GM23338 (cell line): ENCODE measurements at regions not wholly inside any gene's neighbourhood (a gene's known extent, or its start where the extent isn't known, plus 50 kb on each side); places are given as distances from the start of the nearest gene placed in this dataset.

ENCODE experiments used
- CREB1 ChIP-seq: fragments of 250-450 bp; sonication (Bioruptor Pico); IDR thresholded peaks from 2 replicates; pipeline ENCODE4 v1.5.0; 2020; ENCODE audit warnings: low read depth, mild to moderate bottlenecking, moderate library complexity
- CTCF ChIP-seq, 2 experiments: fragments of 200-600 bp in 1 of 2; sonication (generic) in 1 of 2; conservative IDR thresholded peaks; 2 replicates each; pipeline versions ENCODE4 v1.5.1 to v1.6.1; 2016 to 2017; ENCODE audit warnings: antibody characterized with exemption in 2 of 2, low read depth in 2 of 2, mild to moderate bottlenecking in 2 of 2, moderate library complexity in 1 of 2
- ETS1 ChIP-seq: IDR thresholded peaks from 2 replicates; pipeline ENCODE4 v1.6.1; 2016; ENCODE audit warnings: antibody characterized with exemption
- EZH2 ChIP-seq: fragments of 200-600 bp; sonication (generic); IDR thresholded peaks from one replicate; pipeline ENCODE4 v1.8.0; 2017; ENCODE audit warnings: antibody characterized with exemption, mild to moderate bottlenecking, low read depth; ENCODE audit not compliant: unreplicated experiment
- EZH2phosphoT487 ChIP-seq: fragments of 200-600 bp; sonication (generic); IDR thresholded peaks from one replicate; pipeline ENCODE4 v1.8.1; 2018; ENCODE audit warnings: antibody characterized with exemption; ENCODE audit not compliant: unreplicated experiment
- JUNB ChIP-seq: IDR thresholded peaks from one replicate; pipeline ENCODE4 v1.6.1; 2016; ENCODE audit warnings: antibody characterized with exemption; ENCODE audit not compliant: unreplicated experiment
- NANOG ChIP-seq: IDR thresholded peaks from 2 replicates; pipeline ENCODE4 v1.6.1; 2016; ENCODE audit warnings: antibody characterized with exemption, borderline replicate concordance
- POLR2AphosphoS5 ChIP-seq: IDR thresholded peaks from 2 replicates; pipeline ENCODE4 v1.6.1; 2016; ENCODE audit warnings: antibody characterized with exemption, low read depth
- REST ChIP-seq: IDR thresholded peaks from one replicate; pipeline ENCODE4 v1.6.1; 2018; ENCODE audit warnings: antibody characterized with exemption; ENCODE audit not compliant: unreplicated experiment
- STAT1 ChIP-seq: IDR thresholded peaks from one replicate; pipeline ENCODE4 v1.6.1; 2016; ENCODE audit warnings: antibody characterized with exemption; ENCODE audit not compliant: unreplicated experiment
- ZNF331 ChIP-seq: fragments of 250-450 bp; sonication (Bioruptor Pico); IDR thresholded peaks from 2 replicates; pipeline ENCODE4 v1.5.0; 2020; ENCODE audit warnings: low read depth, mild to moderate bottlenecking, moderate library complexity

GRCh38 chr9:129382281-129383018 is 204.4 kb upstream of the IER5L start:
- TF ChIP-seq CTCF (conservative IDR thresholded peaks at IDR 0.05; ENCODE audit: low read depth in 2 of 2): no peak
- no peak for TF ChIP-seq EZH2
- TF ChIP-seq POLR2AphosphoS5: no peak
- no peak for TF ChIP-seq EZH2phosphoT487
- no peak for TF ChIP-seq CREB1 (CRISPR knock-in tag)
- no peak for TF ChIP-seq STAT1
- TF ChIP-seq REST: no peak
- no peak for TF ChIP-seq ETS1
- TF ChIP-seq NANOG: no peak
- no peak for TF ChIP-seq ZNF331 (CRISPR knock-in tag)
- TF ChIP-seq JUNB: no peak
